ENCODE measurements at regions not wholly inside any gene's neighbourhood (a gene's known extent, or its start where the extent isn't known, plus 50 kb on each side); places are given as distances from the start of the nearest gene placed in this dataset.
A peak's percentile ranks its signal among the peaks of the same experiment; 100 is the strongest.

GRCh38 chr15:47588958-47589357 lies 128.3 kb upstream of the SEMA6D start:
- TF ChIP-seq CTCF (conservative IDR thresholded peaks at IDR 0.05; ENCODE audit: control insufficient read depth, insufficient read depth, low read depth, low read length): peak; percentile 14
- no peak overlapping the region for H3K4me3 ChIP-seq (ENCODE audit: control insufficient read depth, low read depth, low read length)
- no peak for DNase-seq (ENCODE audit: low read depth)

- H3K4me3 ChIP-seq (ENCODE audit: control insufficient read depth, low read depth, low read length): no peak overlapping the region
- DNase-seq (ENCODE audit: low read depth): no peak
- no peak for TF ChIP-seq CTCF (conservative IDR thresholded peaks at IDR 0.05; ENCODE audit: control insufficient read depth, insufficient read depth, low read depth, low read length)
These were observed 118.3 kb upstream of the SEMA6D start for GRCh38 chr15:47598996-47599395.

GRCh38 chr15:47599806-47600205 lies 117.5 kb upstream of the SEMA6D start:
- H3K4me3 ChIP-seq (ENCODE audit: control insufficient read depth, low read depth, low read length): no peak overlapping the region
- no peak for TF ChIP-seq CTCF (conservative IDR thresholded peaks at IDR 0.05; ENCODE audit: control insufficient read depth, insufficient read depth, low read depth, low read length)
- no peak for DNase-seq (ENCODE audit: low read depth)

- TF ChIP-seq CTCF (conservative IDR thresholded peaks at IDR 0.05; ENCODE audit: control insufficient read depth, insufficient read depth, low read depth, low read length): no peak
- no peak for DNase-seq (ENCODE audit: low read depth)
- no peak overlapping the region for H3K4me3 ChIP-seq (ENCODE audit: control insufficient read depth, low read depth, low read length)
These were observed 115.2 kb upstream of the SEMA6D start for GRCh38 chr15:47602121-47602520.

GRCh38 chr15:47603026-47603425 lies 114.3 kb upstream of the SEMA6D start:
- H3K4me3 ChIP-seq (ENCODE audit: control insufficient read depth, low read depth, low read length): no peak overlapping the region
- DNase-seq (ENCODE audit: low read depth): peak; percentile 64
- TF ChIP-seq CTCF (conservative IDR thresholded peaks at IDR 0.05; ENCODE audit: control insufficient read depth, insufficient read depth, low read depth, low read length): no peak

GRCh38 chr15:47607695-47608094 lies 109.6 kb upstream of the SEMA6D start:
- no peak overlapping the region for H3K4me3 ChIP-seq (ENCODE audit: control insufficient read depth, low read depth, low read length)
- no peak for DNase-seq (ENCODE audit: low read depth)
- TF ChIP-seq CTCF (conservative IDR thresholded peaks at IDR 0.05; ENCODE audit: control insufficient read depth, insufficient read depth, low read depth, low read length): no peak

- H3K4me3 ChIP-seq (ENCODE audit: control insufficient read depth, low read depth, low read length): no peak overlapping the region
- no peak for TF ChIP-seq CTCF (conservative IDR thresholded peaks at IDR 0.05; ENCODE audit: control insufficient read depth, insufficient read depth, low read depth, low read length)
- DNase-seq (ENCODE audit: low read depth): no peak
These were observed 107.6 kb upstream of the SEMA6D start for GRCh38 chr15:47609693-47610092.
